Astrocyte of the spinal cord (primary cell): ENCODE measurements at regions not wholly inside any gene's neighbourhood (a gene's known extent, or its start where the extent isn't known, plus 50 kb on each side); places are given as distances from the start of the nearest gene placed in this dataset.

Source experiments
- DNase-seq: peaks from one replicate; pipeline ENCODE4 v3.0.0; 2011; ENCODE audit warnings: low read depth, low spot score
- H3K4me3 ChIP-seq: 2 replicates; pipeline ENCODE4 v1.5.1; 2011; ENCODE audit warnings: low read depth, mild to moderate bottlenecking, low read length, moderate library complexity
- in situ Hi-C: cut with HindIII; loops from 2 replicates; pipeline ENCODE4 v1.10.0; 2017; ENCODE audit warnings: low sequenced_read_pairs
- TF ChIP-seq, protein P1 (sequence below): IDR thresholded peaks from 2 replicates; pipeline ENCODE4 v1.5.1; 2012; ENCODE audit warnings: low read depth, mild to moderate bottlenecking, low read length, inconsistent platforms

DNA sequence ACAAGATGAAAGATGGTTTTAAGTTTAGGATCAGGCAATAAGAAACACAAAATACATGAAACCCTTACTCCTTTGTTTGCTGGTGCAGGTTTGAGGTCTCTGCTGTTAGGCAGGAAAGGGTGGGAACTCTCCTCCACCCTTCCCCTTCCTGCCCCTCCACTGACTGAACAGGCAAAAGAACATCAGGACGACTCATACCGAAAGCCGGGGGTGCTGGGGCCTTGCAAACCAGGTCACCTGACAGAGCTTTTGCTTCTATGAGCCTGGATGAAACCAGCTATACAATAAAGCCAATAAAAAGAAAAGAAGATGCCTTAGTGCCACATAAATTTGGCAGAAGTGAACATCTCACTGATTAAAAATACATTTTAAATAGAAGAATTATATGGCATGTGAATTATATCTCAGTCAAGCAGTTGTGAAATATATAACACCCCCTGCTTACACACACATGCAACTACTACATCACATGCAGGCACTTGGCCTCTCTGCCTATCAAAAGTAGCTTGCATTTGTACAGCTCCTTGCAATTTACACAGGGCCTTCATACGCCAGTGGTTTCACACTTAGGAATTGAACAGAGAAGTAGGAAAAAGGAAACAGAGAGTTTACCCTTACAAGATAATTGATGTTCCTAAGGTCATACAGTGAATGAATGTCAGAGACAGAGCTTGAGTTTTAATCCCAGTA is 215.1 kb upstream of the TRIB2 start:
- TF ChIP-seq, protein P1, sequence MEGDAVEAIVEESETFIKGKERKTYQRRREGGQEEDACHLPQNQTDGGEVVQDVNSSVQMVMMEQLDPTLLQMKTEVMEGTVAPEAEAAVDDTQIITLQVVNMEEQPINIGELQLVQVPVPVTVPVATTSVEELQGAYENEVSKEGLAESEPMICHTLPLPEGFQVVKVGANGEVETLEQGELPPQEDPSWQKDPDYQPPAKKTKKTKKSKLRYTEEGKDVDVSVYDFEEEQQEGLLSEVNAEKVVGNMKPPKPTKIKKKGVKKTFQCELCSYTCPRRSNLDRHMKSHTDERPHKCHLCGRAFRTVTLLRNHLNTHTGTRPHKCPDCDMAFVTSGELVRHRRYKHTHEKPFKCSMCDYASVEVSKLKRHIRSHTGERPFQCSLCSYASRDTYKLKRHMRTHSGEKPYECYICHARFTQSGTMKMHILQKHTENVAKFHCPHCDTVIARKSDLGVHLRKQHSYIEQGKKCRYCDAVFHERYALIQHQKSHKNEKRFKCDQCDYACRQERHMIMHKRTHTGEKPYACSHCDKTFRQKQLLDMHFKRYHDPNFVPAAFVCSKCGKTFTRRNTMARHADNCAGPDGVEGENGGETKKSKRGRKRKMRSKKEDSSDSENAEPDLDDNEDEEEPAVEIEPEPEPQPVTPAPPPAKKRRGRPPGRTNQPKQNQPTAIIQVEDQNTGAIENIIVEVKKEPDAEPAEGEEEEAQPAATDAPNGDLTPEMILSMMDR, result no peak
- no peak overlapping the region for H3K4me3 ChIP-seq
- in situ Hi-C loops, result no loop called here
- no peak for DNase-seq

DNA sequence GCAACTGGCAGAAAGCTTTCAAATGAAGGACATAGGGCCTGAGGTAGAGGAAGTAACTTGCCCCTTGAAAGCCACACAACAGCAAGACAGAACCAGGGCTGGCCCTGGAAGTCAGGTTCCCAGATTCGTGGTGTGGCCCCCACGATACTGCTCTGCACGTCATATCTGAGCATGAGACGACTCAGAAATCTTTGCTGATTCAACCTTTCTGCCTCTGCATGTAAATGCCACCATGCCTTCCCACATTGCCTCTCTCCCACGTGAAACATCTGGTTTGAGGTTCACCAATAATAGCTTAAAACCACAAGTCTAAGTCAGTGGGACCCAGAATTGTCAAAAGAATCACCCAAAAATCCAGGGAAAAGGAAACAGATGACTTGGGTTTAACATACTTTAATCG is 214.0 kb upstream of the TRIB2 start:
- TF ChIP-seq, protein P1, result no peak
- no peak overlapping the region for H3K4me3 ChIP-seq
- in situ Hi-C loops, result no loop called here
- DNase-seq, result peak; percentile 47

DNA sequence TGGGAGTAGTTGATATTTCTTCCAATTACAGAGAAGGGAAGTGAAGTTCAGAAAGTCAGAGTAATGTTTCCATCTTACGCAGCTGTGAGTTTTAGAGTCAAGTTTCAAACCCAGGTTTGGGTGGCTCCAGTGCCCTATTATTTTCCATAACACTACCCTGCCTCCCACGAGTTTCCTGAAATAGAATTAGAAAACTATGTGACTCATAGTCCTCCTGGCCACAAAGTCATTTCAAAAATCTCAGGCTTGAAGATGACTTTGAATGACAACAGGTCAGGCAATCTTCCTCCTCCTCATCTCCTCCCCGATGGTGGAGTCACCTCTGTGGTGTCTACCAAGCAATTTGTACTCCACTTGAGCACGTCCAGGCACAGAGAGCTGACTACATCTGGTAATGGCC is 212.3 kb upstream of the TRIB2 start:
- TF ChIP-seq, protein P1, result no peak
- H3K4me3 ChIP-seq, result no peak overlapping the region
- DNase-seq, result peak; percentile 54
- in situ Hi-C loops, result no loop called here

DNA sequence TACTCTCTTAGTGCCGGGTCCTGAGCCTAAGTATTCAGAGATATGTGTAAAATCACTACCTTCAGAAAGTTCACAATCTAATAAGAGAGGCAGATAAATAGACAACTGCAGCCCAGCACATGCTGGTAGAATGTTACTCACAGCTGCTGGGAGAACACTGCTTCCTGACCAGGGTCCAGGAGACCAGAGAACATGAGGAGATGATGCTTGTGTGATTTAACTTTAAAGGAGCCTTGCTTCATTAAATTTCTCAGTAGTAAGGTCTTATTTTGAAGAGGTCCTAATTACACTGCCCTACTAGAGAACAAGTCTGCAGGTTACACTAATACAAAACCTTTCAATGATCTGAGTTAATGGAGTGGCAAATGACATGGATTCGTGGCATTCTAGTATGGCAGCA is 209.9 kb upstream of the TRIB2 start:
- TF ChIP-seq, protein P1, result no peak
- H3K4me3 ChIP-seq, result no peak overlapping the region
- no peak for DNase-seq
- in situ Hi-C loops, result no loop called here

DNA sequence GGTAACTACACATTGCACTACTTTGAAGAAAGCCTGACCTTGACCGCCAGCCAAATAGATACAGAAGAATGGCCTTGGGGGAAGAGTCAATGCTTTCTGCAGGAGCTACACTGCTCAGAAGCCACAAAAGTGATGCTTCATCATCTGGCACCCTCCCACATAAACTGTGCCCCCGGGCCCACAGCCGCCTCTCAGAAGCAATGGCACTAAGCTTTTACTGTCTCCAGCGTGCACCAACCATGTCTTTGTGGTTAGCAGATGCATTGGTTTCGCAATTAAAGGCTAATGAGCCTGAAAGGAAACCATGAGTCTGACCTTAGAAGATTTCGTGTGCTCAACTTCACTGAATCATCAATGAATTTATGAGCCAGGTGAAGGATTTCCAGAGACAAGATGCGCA is 209.4 kb upstream of the TRIB2 start:
- peak; percentile 61 for DNase-seq
- in situ Hi-C loops, result no loop called here
- TF ChIP-seq, protein P1, result no peak
- no peak overlapping the region for H3K4me3 ChIP-seq

DNA sequence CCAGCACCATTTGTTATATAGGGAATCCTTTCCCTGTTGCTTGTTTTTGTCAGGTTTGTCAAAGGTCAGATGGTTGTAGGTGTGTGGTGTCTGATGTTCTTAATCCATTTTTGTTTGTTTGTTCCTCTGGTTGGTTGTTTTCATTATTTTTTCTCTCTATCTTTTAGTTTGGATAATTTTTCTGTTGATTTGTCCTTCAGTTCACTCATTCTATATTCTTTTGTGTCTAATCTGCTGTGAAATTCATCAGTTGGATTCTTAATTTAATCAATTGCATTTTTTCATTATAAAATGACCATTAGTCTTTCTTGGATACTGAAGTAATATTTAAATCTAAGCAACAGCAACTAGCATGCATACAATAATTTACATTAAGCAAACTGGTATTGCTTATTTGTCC is 206.7 kb upstream of the TRIB2 start:
- no peak for DNase-seq
- in situ Hi-C loops, result no loop called here
- H3K4me3 ChIP-seq, result no peak overlapping the region
- TF ChIP-seq, protein P1, result no peak
